A673 (cell line): ENCODE measurements at regions not wholly inside any gene's neighbourhood (a gene's known extent, or its start where the extent isn't known, plus 50 kb on each side); places are given as distances from the start of the nearest gene placed in this dataset.

Source experiments
- BruUV-seq: library from RNA; stranded (reverse); fragments of 400-500 nt; replicated peaks from 2 replicates; lab custom pipeline; 2021; lab: Mats Ljungman, UMichigan
- CTCF ChIA-PET: fragments of 300-600 bp; sonication (Branson Sonifier 250); formaldehyde crosslinking; loops from one replicate; lab custom pipeline; 2022; ENCODE audit warnings: antibody characterized with exemption; lab: Charles Lee
- POLR2A ChIA-PET: fragments of 300-600 bp; sonication (Branson Sonifier 250); formaldehyde crosslinking; loops from one replicate; lab custom pipeline; 2022; ENCODE audit warnings: antibody characterized with exemption; ENCODE audit not compliant: low non-redundant PET; lab: Charles Lee
- DNase-seq: peaks from one replicate; pipeline ENCODE4 v3.0.0-alpha.2; 2015; ENCODE audit warnings: low spot score
- H3K27ac ChIP-seq: fragments of 200-600 bp; sonication (generic); 2 replicates; pipeline ENCODE4 v1.5.1; 2016; ENCODE audit warnings: mixed run types, low read depth, mild to moderate bottlenecking, mixed read lengths, antibody characterized with exemption, low read length; ENCODE audit not compliant: poor library complexity, severe bottlenecking
- H3K27me3 ChIP-seq: fragments of 200-600 bp; sonication (generic); replicated peaks from 2 replicates; pipeline ENCODE4 v1.6.1; 2017; ENCODE audit warnings: mixed run types, low read depth, mild to moderate bottlenecking, mixed read lengths, antibody characterized with exemption, low read length; ENCODE audit not compliant: insufficient read depth, poor library complexity
- H3K36me3 ChIP-seq: fragments of 200-600 bp; sonication (generic); 2 replicates; pipeline ENCODE4 v1.6.1; 2016; ENCODE audit warnings: mixed run types, mild to moderate bottlenecking, mixed read lengths, antibody characterized with exemption, low read length; ENCODE audit not compliant: insufficient read depth, poor library complexity, severe bottlenecking
- H3K4me1 ChIP-seq: fragments of 200-600 bp; sonication (generic); 2 replicates; pipeline ENCODE4 v1.6.1; 2017; ENCODE audit warnings: mixed run types, mild to moderate bottlenecking, mixed read lengths, antibody characterized with exemption, low read length; ENCODE audit not compliant: insufficient read depth, poor library complexity, severe bottlenecking
- H3K4me3 ChIP-seq: fragments of 200-600 bp; sonication (generic); 2 replicates; pipeline ENCODE4 v1.5.1; 2016; ENCODE audit warnings: low read depth, mixed run types, mild to moderate bottlenecking, mixed read lengths, low read length; ENCODE audit not compliant: poor library complexity, severe bottlenecking
- H3K9me3 ChIP-seq: fragments of 200-600 bp; sonication (generic); 2 replicates; pipeline ENCODE4 v1.6.1; 2016; ENCODE audit warnings: mixed run types, low read depth, mild to moderate bottlenecking, mixed read lengths, antibody characterized with exemption, low read length; ENCODE audit not compliant: poor library complexity, severe bottlenecking
- EZH2 ChIP-seq: fragments of 200-600 bp; sonication (generic); IDR thresholded peaks from 2 replicates; pipeline ENCODE4 v1.6.1; 2017; ENCODE audit warnings: borderline replicate concordance, low read depth, mild to moderate bottlenecking, mixed read lengths, antibody characterized with exemption, low read length; ENCODE audit not compliant: poor library complexity, severe bottlenecking
- intact Hi-C: fragments of 100-400 bp; cut with micrococcal nuclease; formaldehyde crosslinking; loops from one replicate; pipeline ENCODE4 v1.10.0; 2022; ENCODE audit not compliant: unreplicated experiment
- TF ChIP-seq, protein P1 (sequence below): fragments of 300-800, 200-600 bp; sonication (generic); conservative IDR thresholded peaks from 2 replicates; pipeline ENCODE4 v1.5.1; 2017; ENCODE audit warnings: low read depth, mild to moderate bottlenecking, antibody characterized with exemption, low read length, moderate library complexity, mixed read lengths

- H3K27me3 ChIP-seq = no peaks in the 10 kb centered on the region
- intact Hi-C loops = no loop called here
- no peak overlapping the region for H3K27ac ChIP-seq
- CTCF ChIA-PET = no interaction called here
- no peaks in the 10 kb centered on the region for H3K4me1 ChIP-seq
- no peak for DNase-seq
- no TSS peak for BruUV-seq
- no peak overlapping the region for H3K4me3 ChIP-seq
- H3K9me3 ChIP-seq = no peaks in the 10 kb centered on the region
- TF ChIP-seq EZH2 = no peak
- TF ChIP-seq, protein P1, sequence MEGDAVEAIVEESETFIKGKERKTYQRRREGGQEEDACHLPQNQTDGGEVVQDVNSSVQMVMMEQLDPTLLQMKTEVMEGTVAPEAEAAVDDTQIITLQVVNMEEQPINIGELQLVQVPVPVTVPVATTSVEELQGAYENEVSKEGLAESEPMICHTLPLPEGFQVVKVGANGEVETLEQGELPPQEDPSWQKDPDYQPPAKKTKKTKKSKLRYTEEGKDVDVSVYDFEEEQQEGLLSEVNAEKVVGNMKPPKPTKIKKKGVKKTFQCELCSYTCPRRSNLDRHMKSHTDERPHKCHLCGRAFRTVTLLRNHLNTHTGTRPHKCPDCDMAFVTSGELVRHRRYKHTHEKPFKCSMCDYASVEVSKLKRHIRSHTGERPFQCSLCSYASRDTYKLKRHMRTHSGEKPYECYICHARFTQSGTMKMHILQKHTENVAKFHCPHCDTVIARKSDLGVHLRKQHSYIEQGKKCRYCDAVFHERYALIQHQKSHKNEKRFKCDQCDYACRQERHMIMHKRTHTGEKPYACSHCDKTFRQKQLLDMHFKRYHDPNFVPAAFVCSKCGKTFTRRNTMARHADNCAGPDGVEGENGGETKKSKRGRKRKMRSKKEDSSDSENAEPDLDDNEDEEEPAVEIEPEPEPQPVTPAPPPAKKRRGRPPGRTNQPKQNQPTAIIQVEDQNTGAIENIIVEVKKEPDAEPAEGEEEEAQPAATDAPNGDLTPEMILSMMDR = no peak
- no peaks in the 10 kb centered on the region for H3K36me3 ChIP-seq
- POLR2A ChIA-PET = no interaction called here
Observed at GRCh38 chr11:107203656-107204055, 185.4 kb upstream of the GUCY1A2 start.

DNA sequence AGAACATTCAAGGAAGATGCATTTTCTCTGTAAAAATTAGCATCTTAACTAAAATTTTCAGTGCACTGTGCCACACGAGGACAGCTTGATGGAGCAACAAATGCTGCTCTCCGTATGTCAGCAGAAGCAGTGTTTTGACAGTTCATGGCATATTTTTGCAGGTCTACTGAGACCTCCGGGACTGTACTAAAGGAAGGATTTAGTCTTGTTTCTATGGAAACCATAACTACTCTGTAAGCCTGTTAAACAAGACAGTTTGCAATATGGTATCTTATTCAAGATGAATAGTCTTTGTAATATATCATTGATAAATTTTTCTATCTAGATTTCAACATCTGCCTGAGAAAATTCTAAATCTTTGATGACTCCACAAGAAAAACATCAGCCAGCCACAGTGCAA is 184.0 kb upstream of the GUCY1A2 start:
- Histone ChIP-seq H3K4me3 (no peak overlapping the region), H3K4me1 (no peaks in the 10 kb centered on the region), H3K27ac (no peak overlapping the region), H3K27me3 (no peaks in the 10 kb centered on the region), H3K9me3 (no peaks in the 10 kb centered on the region), H3K36me3 (no peaks in the 10 kb centered on the region)
- TF ChIP-seq EZH2 = no peak
- TF ChIP-seq, protein P1 = no peak
- no TSS peak for BruUV-seq
- DNase-seq = no peak
- ChIA-PET POLR2A (no interaction called here), CTCF (no interaction called here)
- intact Hi-C loops = no loop called here

- TF ChIP-seq EZH2 = no peak
- TF ChIP-seq, protein P1 = no peak
- Histone ChIP-seq H3K27ac (no peak overlapping the region), H3K36me3 (no peaks in the 10 kb centered on the region), H3K4me3 (no peak overlapping the region), H3K9me3 (no peaks in the 10 kb centered on the region), H3K4me1 (no peaks in the 10 kb centered on the region), H3K27me3 (no peaks in the 10 kb centered on the region)
- no peak for DNase-seq
- POLR2A ChIA-PET = no interaction called here
- CTCF ChIA-PET = no interaction called here
- BruUV-seq = no TSS peak
- intact Hi-C loops = no loop called here
Observed at GRCh38 chr11:107198490-107199007, 180.3 kb upstream of the GUCY1A2 start.
